Right lobe of liver (tissue), 6 donors: ENCODE measurements at regions not wholly inside any gene's neighbourhood (a gene's known extent, or its start where the extent isn't known, plus 50 kb on each side); places are given as distances from the start of the nearest gene placed in this dataset.

ENCODE experiments used
- ATAC-seq, 4 donors: fragments of 200-7000 bp; cut with Tn5 transposase; one replicate each; pipeline ENCODE4 v1.9.1; 2020; ENCODE audit warnings: mild to moderate bottlenecking in 4 of 4, moderate library complexity in 4 of 4
- DNase-seq, 3 donors: peaks; one replicate each; pipeline ENCODE4 v3.0.0-alpha.2; 2020
- H3K27ac ChIP-seq, 3 donors: fragments of 200-600 bp; one replicate each; pipeline ENCODE4 v1.8.0; 2022
- H3K27me3 ChIP-seq, 2 donors: fragments of 200-600 bp; one replicate each; pipeline ENCODE4 v1.8.0; 2022
- H3K36me3 ChIP-seq, 4 donors: fragments of 200-600 bp; sonication (generic) in 1 of 4; one replicate each; pipeline versions ENCODE4 v1.5.1 to v1.8.0; 2017 to 2022; ENCODE audit warnings: control low read depth in 1 of 4
- H3K4me1 ChIP-seq, 4 donors: fragments of 200-600 bp; sonication (generic) in 1 of 4; one replicate each; pipeline versions ENCODE4 v1.5.1 to v1.8.0; 2017 to 2022; ENCODE audit warnings: control low read depth in 1 of 4
- H3K4me3 ChIP-seq, 3 donors: fragments of 200-600 bp; one replicate each; pipeline ENCODE4 v1.8.0; 2022
- H3K9me3 ChIP-seq, 4 donors: fragments of 200-600 bp; sonication (generic) in 1 of 4; one replicate each; pipeline versions ENCODE4 v1.5.1 to v1.8.0; 2017 to 2022; ENCODE audit warnings: control low read depth in 1 of 4
- CTCF ChIP-seq, 4 donors: fragments of 200-600 bp in 3 of 4; fragments of 450-650 bp in 1 of 4; IDR thresholded peaks; one replicate each; pipeline versions ENCODE4 v1.5.1 to v1.8.0; 2016 to 2022; ENCODE audit warnings: antibody characterized with exemption in 4 of 4, mild to moderate bottlenecking in 2 of 4
- POLR2A ChIP-seq: fragments of 450-650 bp; IDR thresholded peaks from one replicate; pipeline ENCODE4 v1.6.1; 2017; ENCODE audit warnings: antibody characterized with exemption, mild to moderate bottlenecking
- WGBS: methylation state at CpG from one replicate; pipeline ENCODE4 v1.1.6; 2018; ENCODE audit warnings: low coverage, low lambda C conversion rate; ENCODE audit not compliant: insufficient coverage; ENCODE audit errors: missing lambda C conversion rate; 5-methylcytosine and 5-hydroxymethylcytosine counted together
- intact Hi-C, 2 donors: fragments of 100-400 bp; cut with DNase I; formaldehyde crosslinking; loops; one replicate each; pipeline versions ENCODE4 v1.11.2 to v1.14.1; 2022
- donor health status: DM: no; HTN: yes; CAD: no.
- donor health status: DM: no; HTN: no; CAD: no.
- donor health status: DM: no; HTN: no; CAD: no.
- donor health status: DM: no; HTN: yes; CAD: no.
- donor health status: DM: no; HTN: yes; CAD: no.

DNA sequence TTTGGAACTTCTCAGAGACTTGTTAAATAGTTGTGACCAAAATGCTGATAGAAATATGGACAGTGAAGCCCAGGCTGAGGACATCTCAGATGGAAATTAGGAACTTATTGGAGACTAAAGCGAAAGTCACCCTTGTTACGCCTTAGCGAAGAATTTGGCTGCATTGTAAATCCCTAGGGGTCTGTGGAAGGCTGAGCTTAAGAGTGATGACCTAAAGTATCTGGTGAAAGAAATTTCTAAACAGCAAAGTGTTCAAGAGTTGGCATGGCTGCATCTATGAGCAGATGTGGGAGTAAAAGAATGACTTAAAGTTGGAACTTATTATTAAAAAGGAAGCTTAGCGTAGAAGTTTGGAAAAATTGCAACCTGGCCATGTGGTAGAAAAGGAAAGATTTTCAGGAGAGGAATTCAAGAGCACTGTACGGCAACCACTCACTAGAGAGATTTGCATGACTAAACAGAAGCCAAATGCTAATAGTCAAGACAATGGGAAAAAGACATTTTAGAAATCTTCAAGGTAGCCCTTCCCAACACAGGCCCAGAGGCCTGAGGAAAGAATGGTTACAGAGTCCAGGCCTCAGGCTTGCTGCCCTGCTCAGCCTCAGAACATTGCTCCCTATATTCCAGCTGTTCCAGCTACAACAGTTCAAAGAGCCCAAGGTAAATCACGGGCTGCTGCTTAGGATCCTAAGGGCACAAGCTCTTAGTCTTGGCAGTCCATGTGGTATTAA is 61.6 kb upstream of the TNFRSF21 start:
- Histone ChIP-seq H3K27ac (no peak overlapping the region), H3K36me3 (no peaks in the 10 kb centered on the region), H3K4me3 (no peak overlapping the region), H3K27me3 (no peaks in the 10 kb centered on the region), H3K4me1 (no peaks in the 10 kb centered on the region), H3K9me3 (no peaks in the 10 kb centered on the region)
- WGBS: 94% methylated on average over 6 of the region's 6 CpGs
- intact Hi-C loops: no loop called here
- DNase-seq (no peak), ATAC-seq (no peak)
- no peak for TF ChIP-seq POLR2A
- no peak for TF ChIP-seq CTCF (IDR thresholded peaks at IDR 0.05)

- no peak for ATAC-seq
- DNase-seq: no peak
- intact Hi-C loops: no loop called here
- TF ChIP-seq POLR2A (no peak), CTCF (IDR thresholded peaks at IDR 0.05) (no peak)
- Histone ChIP-seq H3K4me1 (no peaks in the 10 kb centered on the region), H3K36me3 (no peaks in the 10 kb centered on the region), H3K27ac (no peak overlapping the region), H3K9me3 (no peaks in the 10 kb centered on the region), H3K27me3 (no peaks in the 10 kb centered on the region), H3K4me3 (no peak overlapping the region)
Measured at GRCh38 chr6:47371870-47372255, 62.2 kb upstream of the TNFRSF21 start.

- Histone ChIP-seq H3K36me3 (no peaks in the 10 kb centered on the region), H3K27me3 (no peaks in the 10 kb centered on the region), H3K9me3 (no peaks in the 10 kb centered on the region), H3K4me3 (no peak overlapping the region), H3K27ac (no peak overlapping the region), H3K4me1 (no peaks in the 10 kb centered on the region)
- DNase-seq: no peak
- ATAC-seq: no peak
- WGBS: 17% methylated on average over 1 of the region's 1 CpG
- intact Hi-C loops: no loop called here
- TF ChIP-seq CTCF (IDR thresholded peaks at IDR 0.05) (no peak), POLR2A (no peak)
Measured at GRCh38 chr6:47372318-47372717, 62.6 kb upstream of the TNFRSF21 start.

DNA sequence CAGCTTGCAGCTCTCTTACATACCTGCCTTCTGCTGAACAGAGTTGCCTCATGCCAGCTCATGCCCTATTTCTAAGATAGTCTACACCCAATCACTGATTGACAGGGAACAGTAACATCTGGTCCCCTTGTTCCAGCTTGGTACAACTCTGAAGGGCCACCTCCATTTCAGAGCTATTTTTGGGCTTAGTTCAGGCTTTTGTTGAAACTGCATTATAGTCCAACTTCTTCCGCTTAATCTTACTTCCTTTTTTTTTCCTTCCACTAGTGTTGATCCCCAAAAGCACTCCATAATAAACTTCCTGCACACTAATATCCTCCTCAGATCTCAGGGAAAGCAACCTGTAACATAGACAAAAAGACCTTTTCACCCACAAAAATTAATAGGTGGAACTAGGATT is 65.7 kb upstream of the TNFRSF21 start:
- intact Hi-C loops: no loop called here

More for the DNA sequence above, 65.7 kb upstream of the TNFRSF21 start:
- H3K4me1 ChIP-seq: no peaks in the 10 kb centered on the region
- ATAC-seq (peak in 1 of 4 donors; percentile 33), DNase-seq (no peak)
- no peaks in the 10 kb centered on the region for H3K9me3 ChIP-seq
- H3K27me3 ChIP-seq: no peaks in the 10 kb centered on the region
- H3K36me3 ChIP-seq: no peaks in the 10 kb centered on the region
- no peak for TF ChIP-seq POLR2A
- no peak for TF ChIP-seq CTCF (IDR thresholded peaks at IDR 0.05)
- H3K27ac ChIP-seq: no peak overlapping the region
- no peak overlapping the region for H3K4me3 ChIP-seq
- WGBS: 0% methylated on average over 1 of the region's 1 CpG
